HEK293T (cell line): ENCODE measurements at regions not wholly inside any gene's neighbourhood (a gene's known extent, or its start where the extent isn't known, plus 50 kb on each side); places are given as distances from the start of the nearest gene placed in this dataset.

Experiments used
- BHLHE40 ChIP-seq: fragments of 450-650 bp; IDR thresholded peaks from 2 replicates; pipeline ENCODE4 v1.6.1; 2016; ENCODE audit warnings: mild to moderate bottlenecking, moderate library complexity, borderline replicate concordance
- ELF4 ChIP-seq: fragments of 450-650 bp; IDR thresholded peaks from 2 replicates; pipeline ENCODE4 v1.6.1; 2017; ENCODE audit warnings: antibody characterized with exemption
- FOXM1 ChIP-seq: fragments of 450-650 bp; IDR thresholded peaks from 2 replicates; pipeline ENCODE4 v1.6.1; 2017; ENCODE audit warnings: mild to moderate bottlenecking, borderline replicate concordance
- NFRKB ChIP-seq: fragments of 450-650 bp; IDR thresholded peaks from 2 replicates; pipeline ENCODE4 v1.6.1; 2016; ENCODE audit warnings: mild to moderate bottlenecking, moderate library complexity
- SP1 ChIP-seq: fragments of 450-650 bp; IDR thresholded peaks from 2 replicates; pipeline ENCODE4 v1.6.1; 2017
- SUZ12 ChIP-seq: fragments of 450-650 bp; IDR thresholded peaks from 2 replicates; pipeline ENCODE4 v1.6.1; 2016; ENCODE audit warnings: mild to moderate bottlenecking
- TF ChIP-seq, protein P1 (sequence below): fragments of 450-650 bp; IDR thresholded peaks from 2 replicates; pipeline ENCODE4 v1.6.1; 2016

GRCh38 chr7:32403463-32404229, 86.5 kb downstream of the LSM5 start:
- TF ChIP-seq NFRKB (no peak), SUZ12 (no peak), BHLHE40 (no peak), FOXM1 (no peak), SP1 (no peak), ELF4 (no peak)
- TF ChIP-seq, protein P1, sequence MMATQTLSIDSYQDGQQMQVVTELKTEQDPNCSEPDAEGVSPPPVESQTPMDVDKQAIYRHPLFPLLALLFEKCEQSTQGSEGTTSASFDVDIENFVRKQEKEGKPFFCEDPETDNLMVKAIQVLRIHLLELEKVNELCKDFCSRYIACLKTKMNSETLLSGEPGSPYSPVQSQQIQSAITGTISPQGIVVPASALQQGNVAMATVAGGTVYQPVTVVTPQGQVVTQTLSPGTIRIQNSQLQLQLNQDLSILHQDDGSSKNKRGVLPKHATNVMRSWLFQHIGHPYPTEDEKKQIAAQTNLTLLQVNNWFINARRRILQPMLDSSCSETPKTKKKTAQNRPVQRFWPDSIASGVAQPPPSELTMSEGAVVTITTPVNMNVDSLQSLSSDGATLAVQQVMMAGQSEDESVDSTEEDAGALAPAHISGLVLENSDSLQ, result no peak
